NCI-H2227 (cell line): ENCODE measurements at regions not wholly inside any gene's neighbourhood (a gene's known extent, or its start where the extent isn't known, plus 50 kb on each side); places are given as distances from the start of the nearest gene placed in this dataset.

Experiments used
- DNase-seq: peaks from one replicate; lab custom pipeline; 2025; ENCODE audit not compliant: unreplicated experiment; lab: John Stamatoyannopoulos, UW

GRCh38 chr12:124431971-124432370 lies 135.4 kb downstream of the NCOR2 start:
- DNase-seq, result no peak

- no peak for DNase-seq
Measured at GRCh38 chr12:124430491-124430890, 135.6 kb downstream of the RFLNA start.

- no peak for DNase-seq
Measured at GRCh38 chr12:124429535-124429934, 134.6 kb downstream of the RFLNA start.

GRCh38 chr12:124428792-124429281 lies 133.9 kb downstream of the RFLNA start:
- no peak for DNase-seq

GRCh38 chr12:124428136-124428791 lies 133.4 kb downstream of the RFLNA start:
- DNase-seq, result peak; percentile 63

- DNase-seq, result peak; percentile 61
Measured at GRCh38 chr12:124426594-124427555, 132.0 kb downstream of the RFLNA start.

- no peak for DNase-seq
Measured at GRCh38 chr12:124425667-124426066, 130.8 kb downstream of the RFLNA start.

- DNase-seq, result no peak
Measured at GRCh38 chr12:124424516-124424905, 129.6 kb downstream of the RFLNA start.

GRCh38 chr12:124423761-124424515 lies 129.0 kb downstream of the RFLNA start:
- DNase-seq, result no peak

GRCh38 chr12:124422570-124423523 lies 128.0 kb downstream of the RFLNA start:
- peak; percentile 65 for DNase-seq

GRCh38 chr12:124422142-124422569 lies 127.3 kb downstream of the RFLNA start:
- DNase-seq, result no peak

GRCh38 chr12:124420996-124421674 lies 126.2 kb downstream of the RFLNA start:
- DNase-seq, result no peak

- DNase-seq, result no peak
Measured at GRCh38 chr12:124420041-124420995, 125.4 kb downstream of the RFLNA start.

- DNase-seq, result no peak
Measured at GRCh38 chr12:124419292-124420040, 124.6 kb downstream of the RFLNA start.

- DNase-seq, result no peak
Measured at GRCh38 chr12:124418791-124419190, 123.9 kb downstream of the RFLNA start.

- DNase-seq, result no peak
Measured at GRCh38 chr12:124418156-124418555, 123.3 kb downstream of the RFLNA start.

- DNase-seq, result no peak
Measured at GRCh38 chr12:124416516-124417395, 121.9 kb downstream of the RFLNA start.
